NCI-H82 treated with DMSO at 0.1 percent for 48 hours (cell line): ENCODE measurements at regions not wholly inside any gene's neighbourhood (a gene's known extent, or its start where the extent isn't known, plus 50 kb on each side); places are given as distances from the start of the nearest gene placed in this dataset.

ENCODE experiments used
- DNase-seq: peaks from one replicate; lab custom pipeline; 2025; ENCODE audit not compliant: unreplicated experiment; lab: John Stamatoyannopoulos, UW

- DNase-seq = no peak
Measured at GRCh38 chr4:104942990-104943743, 203.5 kb upstream of the TET2 start.

DNA sequence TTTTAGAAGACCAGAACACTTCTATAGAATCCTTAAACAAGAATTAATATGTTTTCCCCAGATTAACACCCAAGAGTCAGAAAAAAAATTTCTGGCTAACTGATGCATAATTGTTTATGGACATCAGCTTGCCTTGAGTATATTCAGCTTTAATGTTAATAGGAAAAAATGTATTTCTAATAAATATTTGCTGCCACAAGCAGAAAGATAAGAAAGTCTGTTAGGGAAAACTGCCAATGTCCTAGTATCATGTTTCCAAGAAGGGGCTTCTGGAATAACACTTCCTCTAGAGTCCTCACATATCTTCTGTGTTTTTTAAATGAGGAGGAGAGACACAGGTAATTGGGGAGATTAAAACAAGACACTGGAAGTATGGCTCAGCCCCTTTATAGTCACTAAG is 202.1 kb upstream of the TET2 start:
- DNase-seq = no peak

- DNase-seq = no peak
Measured at GRCh38 chr4:104964410-104965175, 182.1 kb upstream of the TET2 start.

GRCh38 chr4:104966349-104967033 is 180.2 kb upstream of the TET2 start:
- no peak for DNase-seq

GRCh38 chr4:104967034-104967401 is 179.7 kb upstream of the TET2 start:
- DNase-seq = no peak

DNA sequence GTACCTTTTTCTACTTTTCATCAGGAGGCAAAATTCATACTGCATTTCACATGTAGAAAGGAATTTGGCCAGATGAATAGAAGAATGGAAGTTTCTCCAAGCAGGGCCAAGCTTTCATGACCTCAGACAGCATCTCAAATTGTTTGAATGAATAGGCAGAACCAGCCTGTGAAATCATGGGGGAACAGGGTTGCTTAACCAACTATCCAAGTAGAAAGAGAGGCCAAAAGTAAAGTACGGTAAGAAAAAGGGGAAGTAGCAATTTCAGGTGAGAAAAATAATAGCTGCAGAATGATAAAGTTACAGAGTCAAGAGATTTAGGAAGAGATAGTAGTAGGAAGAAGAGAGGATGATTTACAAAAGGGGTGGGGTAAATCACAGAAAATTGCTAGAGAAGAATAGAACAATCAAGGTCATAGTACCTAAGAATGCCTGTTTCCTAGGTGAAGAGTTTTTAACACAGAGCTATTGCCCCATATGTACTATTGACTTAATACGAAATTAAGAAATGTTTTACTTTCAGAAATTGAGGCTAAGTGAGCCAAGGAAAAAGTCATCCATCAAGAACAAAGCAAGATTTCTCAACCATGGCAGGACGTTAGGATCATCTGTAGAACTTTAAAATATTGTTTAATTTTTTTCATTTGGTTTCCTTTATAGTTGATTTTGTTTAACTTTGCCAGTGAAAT is 177.1 kb upstream of the TET2 start:
- no peak for DNase-seq

DNA sequence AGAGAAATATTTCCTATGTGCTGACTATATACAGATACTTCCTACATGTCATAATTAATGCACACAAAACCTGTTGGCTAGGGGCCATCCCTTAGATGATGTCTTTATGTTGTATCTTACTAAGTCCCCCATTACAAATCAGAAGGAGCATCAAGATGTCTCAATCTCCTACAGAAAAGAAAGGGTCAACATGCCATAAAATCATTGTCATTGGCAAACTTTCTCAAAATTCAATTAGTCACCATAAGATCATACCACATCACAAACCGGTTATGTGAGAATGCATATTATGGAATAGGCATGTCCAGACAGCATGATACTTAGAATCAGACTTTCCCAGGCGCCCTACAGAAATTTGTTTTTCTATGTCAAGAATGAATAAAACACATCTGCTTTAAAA is 175.2 kb upstream of the TET2 start:
- DNase-seq = no peak

- DNase-seq = no peak
Measured at GRCh38 chr4:104973708-104974107, 173.0 kb upstream of the TET2 start.

DNA sequence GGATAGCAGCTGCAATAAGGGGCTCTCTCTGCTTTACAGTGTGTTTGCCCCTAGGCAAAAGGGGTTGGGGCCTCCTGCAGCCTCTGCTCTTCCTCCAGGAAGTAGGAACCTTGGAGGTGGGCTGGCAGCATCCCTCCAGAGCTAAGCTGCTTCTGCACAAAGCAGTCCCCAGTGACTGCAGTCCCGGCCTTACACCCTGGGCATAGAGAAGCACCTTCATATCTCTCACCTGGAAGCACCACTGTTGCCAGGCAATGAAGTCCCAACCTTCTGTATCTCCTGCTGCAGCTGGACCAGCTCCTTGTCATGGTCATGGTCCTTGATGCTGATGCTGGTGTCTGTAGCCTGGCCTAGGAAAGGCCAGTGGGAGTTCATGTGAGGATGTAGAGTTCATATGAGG is 171.1 kb upstream of the TET2 start:
- no peak for DNase-seq

DNA sequence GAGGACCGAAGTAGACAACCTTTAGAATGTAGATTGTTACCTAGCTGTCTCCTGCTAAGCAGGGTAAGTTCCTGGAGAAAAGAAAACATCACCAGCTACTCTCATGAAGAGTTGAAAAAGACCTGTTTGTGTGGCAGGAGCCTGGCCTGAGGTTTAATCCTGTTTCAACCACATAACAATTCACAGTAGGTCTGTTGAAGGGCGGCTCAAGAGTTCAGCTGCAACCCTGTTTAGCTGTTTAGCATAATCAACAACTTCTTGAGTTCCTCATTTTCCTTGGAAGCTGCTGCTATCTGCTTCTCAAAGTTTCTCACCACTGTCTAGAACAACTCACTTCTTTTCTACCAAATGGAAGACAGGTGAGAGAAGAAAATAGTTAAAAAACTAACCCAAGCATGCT is 170.4 kb upstream of the TET2 start:
- DNase-seq = no peak

DNA sequence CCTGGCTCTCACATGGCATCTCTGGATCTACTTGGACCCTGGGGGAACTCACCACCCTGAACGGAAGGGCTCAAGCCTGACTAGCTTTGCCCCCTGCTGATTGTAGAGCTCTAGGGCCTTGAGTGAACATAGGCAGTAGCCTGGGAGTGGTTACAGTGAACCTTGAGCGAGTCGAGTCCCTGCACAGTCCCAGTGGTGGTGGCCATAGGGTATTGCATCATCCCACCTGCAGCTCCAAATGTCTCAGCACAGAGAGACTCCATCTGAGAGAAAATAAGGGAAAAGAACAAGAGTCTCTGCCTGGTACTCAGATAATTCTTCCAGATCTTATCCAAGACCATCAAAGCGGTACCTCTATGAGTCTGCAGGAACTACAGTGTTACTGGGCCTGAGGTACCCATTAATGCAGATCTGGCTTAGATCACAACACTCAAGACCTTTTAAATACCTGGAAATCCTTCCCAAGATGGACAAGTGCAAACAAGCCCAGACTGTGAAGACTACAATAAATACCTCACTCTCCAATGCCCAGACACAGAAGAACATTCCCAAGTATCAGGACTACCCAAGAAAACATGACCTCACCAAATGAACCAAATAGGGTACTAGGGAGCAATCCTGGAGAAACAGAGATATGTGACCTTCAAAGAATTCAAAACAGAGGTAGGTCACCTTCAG is 167.5 kb upstream of the TET2 start:
- no peak for DNase-seq

DNA sequence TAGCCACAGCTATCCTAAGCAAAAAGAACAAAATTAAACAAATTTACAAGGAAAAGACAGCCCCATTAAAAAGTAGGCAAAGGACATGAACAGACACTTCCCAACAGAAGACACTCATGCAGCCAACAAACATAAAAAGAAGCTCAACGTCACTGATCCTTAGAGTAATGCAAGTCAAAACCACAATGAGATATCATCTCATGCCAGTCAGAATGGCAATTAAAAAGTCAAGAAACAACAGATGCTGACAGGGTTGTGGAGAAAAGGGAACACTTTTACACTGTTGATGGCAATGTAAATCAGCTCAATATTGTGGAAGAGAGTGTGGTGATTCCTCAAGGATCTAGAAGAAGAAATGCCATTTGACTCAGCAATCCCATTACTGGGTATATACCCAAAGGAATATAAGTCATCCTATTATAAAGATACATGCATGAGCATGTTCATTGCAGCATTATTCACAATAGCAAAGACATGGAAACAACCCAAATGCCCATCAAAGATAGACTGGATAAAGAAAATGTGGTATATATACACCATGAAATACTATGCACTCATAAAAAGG is 163.0 kb upstream of the TET2 start:
- DNase-seq = no peak

GRCh38 chr4:104986306-104986705 is 160.4 kb upstream of the TET2 start:
- no peak for DNase-seq

DNA sequence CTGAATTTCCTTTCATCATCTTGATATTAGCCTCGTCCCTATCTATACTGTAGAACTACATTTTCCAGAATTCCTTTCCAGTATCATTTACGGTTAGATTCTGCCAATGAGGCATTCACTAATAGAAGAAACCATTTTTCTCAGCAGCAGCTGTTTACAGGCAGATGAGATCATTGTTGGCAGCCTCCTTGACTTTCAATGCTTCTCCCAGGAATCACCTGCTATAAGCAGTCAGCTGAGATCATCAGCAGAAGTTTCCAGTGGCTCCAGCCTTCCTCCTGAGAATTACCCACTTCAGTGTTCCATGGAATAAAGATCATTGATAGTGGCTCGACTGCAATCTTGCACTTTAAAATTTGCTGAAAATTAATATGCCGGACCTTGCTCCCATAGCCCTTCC is 157.3 kb upstream of the TET2 start:
- no peak for DNase-seq

DNA sequence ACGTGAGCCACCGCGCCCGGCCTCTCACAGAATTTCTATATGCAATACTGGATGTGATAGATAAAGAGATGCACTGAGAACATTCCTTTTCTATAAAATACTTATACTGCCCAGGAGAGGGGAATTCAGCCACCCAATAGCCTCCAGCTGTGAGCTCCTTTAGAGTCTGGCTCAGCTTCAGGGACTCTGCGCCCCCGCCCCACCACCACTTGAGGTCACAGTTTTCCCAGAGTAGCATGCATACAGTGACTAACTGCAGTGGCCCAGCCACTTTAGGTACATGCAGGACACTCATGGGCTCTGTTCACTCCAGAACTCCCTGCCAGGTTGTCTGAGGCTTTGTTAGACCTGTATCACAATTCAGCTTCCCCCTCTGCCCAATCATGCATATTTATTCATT is 144.4 kb upstream of the TET2 start:
- no peak for DNase-seq

DNA sequence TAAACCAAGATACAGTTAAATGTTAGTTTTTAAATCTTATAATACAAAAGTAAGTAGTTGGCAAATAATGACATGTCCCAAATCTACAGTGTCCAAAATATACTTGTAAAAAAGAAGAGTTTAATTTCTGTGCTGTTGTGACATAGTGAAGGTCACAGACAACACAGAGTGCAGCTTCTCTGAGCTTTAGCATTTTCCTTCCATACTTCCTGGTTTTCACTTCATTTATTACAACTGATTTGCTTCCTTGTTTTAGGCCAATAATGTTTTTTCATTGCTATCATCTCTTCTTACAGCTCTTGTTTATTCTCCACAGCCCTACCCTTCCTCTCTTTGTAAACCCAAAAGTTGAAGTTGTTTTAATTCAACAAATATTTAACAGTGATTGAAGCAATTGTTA is 132.4 kb upstream of the TET2 start:
- no peak for DNase-seq

GRCh38 chr4:105014635-105015034 is 132.0 kb upstream of the TET2 start:
- no peak for DNase-seq

- no peak for DNase-seq
Measured at GRCh38 chr4:105015750-105016149, 130.9 kb upstream of the TET2 start.

DNA sequence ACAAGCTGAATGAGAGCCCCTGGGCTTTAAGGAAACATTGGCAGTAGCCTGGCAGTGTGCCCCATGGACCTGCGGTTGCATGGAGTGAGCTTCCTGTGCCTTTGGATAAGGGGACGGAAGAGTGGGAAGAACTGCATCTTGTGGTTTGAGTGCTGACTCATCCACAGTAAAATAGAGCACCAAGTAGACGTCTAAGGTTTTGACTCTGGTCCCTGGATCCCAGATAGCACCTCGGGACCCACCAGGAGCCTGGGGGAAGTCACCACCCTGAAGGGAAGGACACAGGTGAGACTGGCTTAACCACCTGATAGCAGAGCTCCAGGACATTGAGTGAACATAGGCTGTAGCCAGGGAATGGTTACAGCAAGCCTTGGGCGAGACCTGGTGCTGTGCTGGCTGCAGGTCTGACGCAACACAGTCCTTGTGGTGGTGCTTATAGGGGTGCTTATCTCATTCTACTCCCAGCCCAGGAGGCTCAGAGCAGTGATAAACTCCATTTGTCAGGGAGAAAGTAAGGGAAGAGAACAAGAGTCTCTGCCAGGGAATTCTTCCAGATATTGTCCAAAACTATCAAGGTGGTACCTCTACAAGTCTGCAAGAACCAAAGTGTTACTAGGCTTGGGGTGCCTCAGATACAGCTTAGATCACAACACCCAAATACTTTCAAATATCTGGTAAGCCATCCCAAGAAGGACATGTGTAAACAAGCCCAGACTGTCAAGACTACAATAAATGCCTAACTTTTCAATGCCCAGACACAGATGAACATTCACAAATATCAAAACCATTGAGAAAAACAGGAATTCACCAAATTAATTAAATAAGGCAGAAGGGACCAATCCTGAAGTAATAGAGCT is 123.6 kb upstream of the TET2 start:
- DNase-seq = no peak

- DNase-seq = no peak
Measured at GRCh38 chr4:105023668-105024055, 123.0 kb upstream of the TET2 start.
